ENCODE measurements at regions not wholly inside any gene's neighbourhood (a gene's known extent, or its start where the extent isn't known, plus 50 kb on each side); places are given as distances from the start of the nearest gene placed in this dataset.

DNA sequence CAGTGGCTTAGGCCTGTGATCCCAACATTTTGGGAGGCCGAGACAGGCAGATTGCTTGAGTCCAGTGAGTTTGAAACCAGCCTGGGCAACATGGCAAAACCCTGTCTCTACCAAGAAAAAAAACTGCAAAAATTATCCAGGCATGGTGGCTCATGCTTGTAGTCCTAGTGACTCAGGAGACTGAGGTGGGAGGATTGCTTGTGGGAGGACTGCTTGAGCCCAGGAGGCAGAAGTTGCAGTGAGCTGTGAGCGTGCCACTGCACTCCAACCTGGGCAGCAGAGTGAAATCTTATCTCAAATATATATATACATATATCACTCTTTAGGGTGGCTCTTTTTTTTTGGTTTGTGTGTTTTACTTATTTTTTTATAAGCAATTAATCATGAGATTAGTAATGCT lies 83.7 kb upstream of the WDR72 start:
- Histone ChIP-seq H3K27me3 (replicated peaks in 1 of 4; ENCODE audit: control extremely low read depth in 1 of 4, control insufficient read depth in 3 of 4, insufficient read depth in 4 of 4, low read length in 3 of 4) (no peaks in the 10 kb centered on the region), H3K4me3 (ENCODE audit: control extremely low read depth in 1 of 5, extremely low read depth in 1 of 5, insufficient read depth in 1 of 5, low read depth in 2 of 5, low read length in 4 of 5) (no peak overlapping the region), H3K9me3 (ENCODE audit: control extremely low read depth in 1 of 3, control insufficient read depth in 2 of 3, insufficient read depth in 1 of 3, low read length in 2 of 3) (no peaks in the 10 kb centered on the region), H3K79me2 (ENCODE audit: control insufficient read depth, insufficient read depth, low read length) (no peaks in the 10 kb centered on the region), H3K27ac (ENCODE audit: low read length in 2 of 2) (no peak overlapping the region), H2AFZ (ENCODE audit: insufficient read depth, low read depth, low read length, poor library complexity, severe bottlenecking) (no peak overlapping the region), H3K9ac (ENCODE audit: low read length) (no peak overlapping the region), H3K4me1 (ENCODE audit: control insufficient read depth in 2 of 2, insufficient read depth in 2 of 2, low read length in 2 of 2) (no peaks in the 10 kb centered on the region), H3K36me3 (replicated peaks in 1 of 2; ENCODE audit: control extremely low read depth in 1 of 2, control insufficient read depth in 1 of 2, extremely low read depth in 1 of 2, insufficient read depth in 2 of 2, low read length in 1 of 2) (no peaks in the 10 kb centered on the region), H4K20me1 (ENCODE audit: control insufficient read depth, insufficient read depth, low read length, poor library complexity, severe bottlenecking) (no peaks in the 10 kb centered on the region), H3K4me2 (replicated peaks; ENCODE audit: low read depth, low read length, poor library complexity, severe bottlenecking) (no peak overlapping the region)
- H3K9me3 Mint-ChIP-seq (ENCODE audit: insufficient read depth), result peaks cover 3% of the 10 kb centered on the region
- no peak for DNase-seq
- CTCF ChIA-PET, result no interaction called here
- H3K4me3 Mint-ChIP-seq, result no peak overlapping the region
- POLR2A ChIA-PET, result no interaction called here
- H3K27ac Mint-ChIP-seq, result no peak overlapping the region
- H3K27me3 Mint-ChIP-seq, result no peaks in the 10 kb centered on the region
- ATAC-seq (ENCODE audit: low read depth), result no peak
- TF ChIP-seq, protein P1, sequence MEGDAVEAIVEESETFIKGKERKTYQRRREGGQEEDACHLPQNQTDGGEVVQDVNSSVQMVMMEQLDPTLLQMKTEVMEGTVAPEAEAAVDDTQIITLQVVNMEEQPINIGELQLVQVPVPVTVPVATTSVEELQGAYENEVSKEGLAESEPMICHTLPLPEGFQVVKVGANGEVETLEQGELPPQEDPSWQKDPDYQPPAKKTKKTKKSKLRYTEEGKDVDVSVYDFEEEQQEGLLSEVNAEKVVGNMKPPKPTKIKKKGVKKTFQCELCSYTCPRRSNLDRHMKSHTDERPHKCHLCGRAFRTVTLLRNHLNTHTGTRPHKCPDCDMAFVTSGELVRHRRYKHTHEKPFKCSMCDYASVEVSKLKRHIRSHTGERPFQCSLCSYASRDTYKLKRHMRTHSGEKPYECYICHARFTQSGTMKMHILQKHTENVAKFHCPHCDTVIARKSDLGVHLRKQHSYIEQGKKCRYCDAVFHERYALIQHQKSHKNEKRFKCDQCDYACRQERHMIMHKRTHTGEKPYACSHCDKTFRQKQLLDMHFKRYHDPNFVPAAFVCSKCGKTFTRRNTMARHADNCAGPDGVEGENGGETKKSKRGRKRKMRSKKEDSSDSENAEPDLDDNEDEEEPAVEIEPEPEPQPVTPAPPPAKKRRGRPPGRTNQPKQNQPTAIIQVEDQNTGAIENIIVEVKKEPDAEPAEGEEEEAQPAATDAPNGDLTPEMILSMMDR (IDR thresholded peaks at IDR 0.05), result no peak
- TF ChIP-seq EZH2 (IDR thresholded peaks at IDR 0.05; ENCODE audit: borderline replicate concordance, insufficient read depth, low read depth, low read length, poor library complexity, severe bottlenecking), result no peak
- no peaks in the 10 kb centered on the region for H3K4me1 Mint-ChIP-seq
- 100% methylated on average over 1 of the region's 2 CpGs for WGBS (ENCODE audit: insufficient coverage)
- intact Hi-C loops (cut with micrococcal nuclease), result no loop called here

DNA sequence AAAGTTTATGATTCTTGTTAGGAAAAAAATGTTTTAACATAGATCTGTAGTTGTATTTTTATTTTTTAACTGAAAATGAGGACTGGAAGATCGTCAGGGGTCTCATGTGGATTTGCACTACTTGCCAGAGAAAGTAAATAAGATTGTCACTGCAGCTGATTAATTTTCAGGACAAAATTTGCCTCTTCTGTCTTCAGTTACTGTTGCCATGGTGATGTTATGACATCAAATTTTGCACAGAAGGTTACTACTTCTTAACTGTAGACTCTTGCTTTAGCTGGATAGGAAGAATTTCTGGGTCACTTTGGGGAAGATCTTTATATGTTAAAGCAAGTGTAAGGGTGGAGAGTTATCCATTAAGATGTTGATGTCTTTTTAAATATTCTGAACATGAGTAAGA lies 82.2 kb upstream of the WDR72 start:
- no peaks in the 10 kb centered on the region for H3K9me3 ChIP-seq (ENCODE audit: control extremely low read depth in 1 of 3, control insufficient read depth in 2 of 3, insufficient read depth in 1 of 3, low read length in 2 of 3)
- intact Hi-C loops (cut with micrococcal nuclease), result no loop called here
- H3K79me2 ChIP-seq (ENCODE audit: control insufficient read depth, insufficient read depth, low read length), result no peaks in the 10 kb centered on the region
- ChIA-PET POLR2A (no interaction called here), CTCF (no interaction called here)
- no peaks in the 10 kb centered on the region for H3K36me3 ChIP-seq (replicated peaks in 1 of 2; ENCODE audit: control extremely low read depth in 1 of 2, control insufficient read depth in 1 of 2, extremely low read depth in 1 of 2, insufficient read depth in 2 of 2, low read length in 1 of 2)
- no peak overlapping the region for H3K27ac ChIP-seq (ENCODE audit: low read length in 2 of 2)
- Mint-ChIP-seq H3K4me1 (no peaks in the 10 kb centered on the region), H3K4me3 (no peak overlapping the region), H3K27me3 (no peaks in the 10 kb centered on the region), H3K9me3 (ENCODE audit: insufficient read depth) (no peaks in the 10 kb centered on the region), H3K27ac (no peak overlapping the region)
- no peak overlapping the region for H3K9ac ChIP-seq (ENCODE audit: low read length)
- DNase-seq (no peak), ATAC-seq (ENCODE audit: low read depth) (no peak)
- 0% methylated on average over 1 of the region's 1 CpG for WGBS (ENCODE audit: insufficient coverage)
- no peaks in the 10 kb centered on the region for H3K27me3 ChIP-seq (replicated peaks in 1 of 4; ENCODE audit: control extremely low read depth in 1 of 4, control insufficient read depth in 3 of 4, insufficient read depth in 4 of 4, low read length in 3 of 4)
- TF ChIP-seq, protein P1 (IDR thresholded peaks at IDR 0.05), result no peak
- no peak for TF ChIP-seq EZH2 (IDR thresholded peaks at IDR 0.05; ENCODE audit: borderline replicate concordance, insufficient read depth, low read depth, low read length, poor library complexity, severe bottlenecking)
- H3K4me1 ChIP-seq (ENCODE audit: control insufficient read depth in 2 of 2, insufficient read depth in 2 of 2, low read length in 2 of 2), result no peaks in the 10 kb centered on the region
- no peaks in the 10 kb centered on the region for H4K20me1 ChIP-seq (ENCODE audit: control insufficient read depth, insufficient read depth, low read length, poor library complexity, severe bottlenecking)
- H3K4me3 ChIP-seq (ENCODE audit: control extremely low read depth in 1 of 5, extremely low read depth in 1 of 5, insufficient read depth in 1 of 5, low read depth in 2 of 5, low read length in 4 of 5), result no peak overlapping the region
- no peak overlapping the region for H3K4me2 ChIP-seq (replicated peaks; ENCODE audit: low read depth, low read length, poor library complexity, severe bottlenecking)
- H2AFZ ChIP-seq (ENCODE audit: insufficient read depth, low read depth, low read length, poor library complexity, severe bottlenecking), result no peak overlapping the region
